Keratinocyte (primary cell): ENCODE measurements at regions not wholly inside any gene's neighbourhood (a gene's known extent, or its start where the extent isn't known, plus 50 kb on each side); places are given as distances from the start of the nearest gene placed in this dataset.
"Not testable (repeated sequence)": the region's sequence is repeated elsewhere in the genome, so short reads cannot be mapped to it uniquely, and the experiment has no call there.

Source experiments
- CTCF ChIP-seq, 3 experiments: IDR thresholded peaks in 1 of 3; conservative IDR thresholded peaks in 1 of 3; optimal IDR thresholded peaks in 1 of 3; 2 replicates in 2 of 3; 3 replicates in 1 of 3; pipeline versions ENCODE3 to v1.5.1; 2011; ENCODE audit warnings: low read length in 3 of 3, mild to moderate bottlenecking in 3 of 3, moderate library complexity in 2 of 3, control low read depth in 1 of 3, inconsistent platforms in 1 of 3; ENCODE audit not compliant: insufficient read depth in 2 of 3; ENCODE audit errors: extremely low read depth in 1 of 3
- EZH2 ChIP-seq: IDR thresholded peaks from one replicate; pipeline ENCODE4 v1.6.1; 2012; ENCODE audit warnings: inconsistent platforms, mild to moderate bottlenecking, low read length, moderate library complexity

DNA sequence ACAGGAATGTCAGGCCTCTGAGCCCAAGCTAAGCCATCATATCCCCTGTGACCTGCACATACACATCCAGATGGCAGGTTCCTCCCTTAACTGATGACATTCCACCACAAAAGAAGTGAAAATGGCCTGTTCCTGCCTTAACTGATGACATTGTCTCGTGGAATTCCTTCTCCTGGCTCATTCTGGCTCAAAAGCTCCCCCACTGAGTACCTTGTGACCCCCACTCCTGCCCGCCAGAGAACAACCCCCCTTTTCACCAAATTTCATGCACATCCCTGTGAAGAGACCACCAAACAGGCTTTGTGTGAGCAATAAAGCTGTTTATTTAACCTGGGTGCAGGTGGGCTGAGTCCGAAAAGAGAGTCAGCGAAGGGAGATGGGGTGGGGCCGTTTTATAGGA lies 447.4 kb downstream of the FGF13 start:
- not testable (repeated sequence) for TF ChIP-seq CTCF (optimal IDR thresholded peaks at IDR 0.05 in 1 of 3, IDR thresholded peaks at IDR 0.05 in 1 of 3, conservative IDR thresholded peaks at IDR 0.05 in 1 of 3; ENCODE audit: extremely low read depth in 1 of 3, insufficient read depth in 2 of 3, low read length in 3 of 3); EZH2
